Umbilical cord (tissue), 1 donor: ENCODE measurements at regions not wholly inside any gene's neighbourhood (a gene's known extent, or its start where the extent isn't known, plus 50 kb on each side); places are given as distances from the start of the nearest gene placed in this dataset.

Experiments used
- DNase-seq: peaks from one replicate; pipeline ENCODE4 v3.0.0-alpha.2; 2015; ENCODE audit warnings: low spot score

DNA sequence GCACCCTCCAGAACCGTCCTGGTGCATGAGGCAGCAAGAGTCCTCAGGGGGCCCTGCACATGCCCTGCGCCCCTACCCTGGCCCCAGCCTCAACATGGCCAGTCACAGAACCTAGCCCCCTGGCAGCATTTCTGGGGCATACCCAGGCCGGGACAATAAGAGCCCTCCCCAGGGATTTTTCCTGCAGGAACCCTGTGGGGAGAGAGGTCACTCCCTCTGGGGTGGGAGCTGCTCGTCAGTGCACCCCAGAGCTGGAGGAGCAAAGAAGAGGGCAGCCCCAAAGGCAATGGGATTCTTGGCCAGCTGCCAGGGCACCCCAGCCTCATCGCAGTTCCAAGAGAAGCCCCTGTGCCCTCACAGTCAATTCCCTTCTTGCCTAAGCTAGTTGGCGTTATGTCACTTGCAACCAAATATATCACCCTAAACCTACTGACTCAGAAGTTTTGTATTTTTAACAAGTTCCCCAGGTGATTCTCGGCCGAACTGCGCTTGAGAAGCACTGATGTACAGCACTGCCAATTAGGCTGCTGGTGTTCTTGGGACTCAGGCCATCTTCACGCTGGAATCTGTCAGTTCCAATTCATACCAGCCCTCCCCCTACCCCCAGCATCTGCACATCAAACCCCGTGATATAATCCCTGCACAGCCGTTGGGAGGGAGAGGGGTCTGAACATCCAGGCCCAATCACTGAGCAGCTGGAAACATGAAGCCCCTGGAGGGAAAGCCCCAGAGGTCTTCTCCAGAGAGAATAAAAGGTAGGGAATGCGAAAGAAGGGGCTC lies 87.5 kb upstream of the PRR20G start:
- no peak for DNase-seq

DNA sequence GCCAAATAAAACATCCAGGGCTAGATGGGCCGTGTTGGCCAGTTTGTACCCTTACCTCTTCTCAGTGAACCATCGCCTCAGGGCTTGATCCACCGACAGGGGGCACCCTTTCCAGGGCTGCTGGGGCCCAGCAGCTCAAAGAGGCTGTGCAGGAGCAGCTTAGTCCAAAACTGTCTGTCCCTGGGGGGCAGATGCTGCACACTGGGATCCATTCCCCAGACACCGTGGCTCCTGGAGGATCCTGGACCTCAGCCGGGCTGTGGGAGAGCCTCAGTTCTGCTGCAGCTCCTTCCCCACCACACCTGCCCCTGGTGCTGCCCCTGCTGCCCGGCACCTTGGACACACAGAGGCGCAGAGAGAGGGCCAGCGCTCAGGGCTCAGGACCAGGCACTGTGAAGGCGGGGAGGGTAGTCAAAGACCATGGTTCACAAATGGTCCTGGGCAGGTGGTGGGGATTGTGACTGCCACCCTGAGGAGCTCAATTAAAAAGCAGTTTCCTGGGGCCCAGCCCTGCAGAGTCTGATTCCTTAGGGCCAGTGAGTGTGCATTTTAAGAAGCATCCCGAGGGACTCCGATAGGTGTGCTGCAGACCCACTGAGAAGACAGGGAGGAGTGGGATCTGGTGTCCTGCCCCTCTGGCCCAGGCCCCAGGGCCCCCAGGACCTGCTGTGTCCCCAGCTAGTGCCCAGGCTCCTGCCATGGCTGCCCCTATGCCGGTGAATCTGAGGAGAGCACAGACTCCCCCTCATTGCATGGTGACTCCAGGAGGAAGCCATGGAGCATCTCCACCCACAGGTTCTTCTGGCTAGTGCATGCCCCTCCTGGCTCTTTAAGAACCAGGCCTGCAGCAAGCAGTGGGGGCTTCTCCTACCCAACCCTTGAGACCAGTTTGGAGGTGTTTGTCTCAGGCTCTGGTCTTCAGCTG lies 86.5 kb upstream of the PRR20G start:
- DNase-seq, result no peak

DNA sequence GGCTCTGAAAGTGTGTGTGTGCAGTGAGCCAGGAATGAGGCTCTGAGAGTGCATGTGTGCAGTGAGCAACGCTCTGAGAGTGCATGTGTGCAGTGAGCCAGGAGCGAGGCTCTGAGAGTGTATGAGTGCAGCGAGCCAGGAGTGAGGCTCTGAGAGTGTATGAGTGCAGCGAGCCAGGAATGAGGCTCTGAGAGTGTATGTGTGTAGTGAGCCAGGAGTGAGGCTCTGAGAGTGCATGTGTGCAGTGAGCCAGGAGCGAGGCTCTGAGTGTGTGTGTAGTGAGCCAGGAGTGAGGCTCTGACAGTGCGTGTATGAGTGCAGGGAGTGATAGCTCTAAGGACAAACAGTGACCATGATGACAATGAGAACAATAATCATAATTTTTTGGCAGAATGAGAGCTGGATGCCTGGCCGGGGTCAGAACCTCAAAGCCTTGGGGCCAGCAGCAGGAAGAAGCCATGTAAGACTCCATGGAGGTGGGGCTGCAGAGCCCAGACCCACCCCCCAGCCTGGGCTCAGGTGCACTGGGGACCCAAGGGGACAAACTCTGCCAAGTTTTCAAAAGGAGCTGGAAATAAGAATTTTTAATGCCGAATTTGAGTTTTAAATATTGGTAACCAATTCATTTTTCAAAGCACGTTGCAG lies 85.7 kb upstream of the PRR20G start:
- DNase-seq, result no peak

DNA sequence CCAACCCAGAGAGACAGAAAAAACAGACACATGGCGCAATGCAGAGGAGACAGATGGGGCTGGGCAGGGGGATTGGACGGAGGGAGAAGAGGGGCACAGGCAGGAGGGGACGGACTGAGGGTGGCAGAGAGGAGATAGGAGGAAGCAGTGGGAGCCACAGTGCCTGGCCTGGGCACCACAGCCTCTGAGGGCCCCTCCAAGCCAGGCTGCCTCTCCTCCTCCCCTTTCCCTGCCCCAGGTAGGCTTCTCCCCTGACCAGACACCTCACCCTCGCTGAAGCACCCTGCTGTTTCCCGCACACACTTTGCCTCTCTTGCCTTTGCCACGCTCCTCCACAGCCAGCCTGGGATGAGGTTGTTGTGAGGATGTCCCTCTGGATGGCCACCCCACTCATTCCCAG lies 84.0 kb upstream of the PRR20G start:
- no peak for DNase-seq

DNA sequence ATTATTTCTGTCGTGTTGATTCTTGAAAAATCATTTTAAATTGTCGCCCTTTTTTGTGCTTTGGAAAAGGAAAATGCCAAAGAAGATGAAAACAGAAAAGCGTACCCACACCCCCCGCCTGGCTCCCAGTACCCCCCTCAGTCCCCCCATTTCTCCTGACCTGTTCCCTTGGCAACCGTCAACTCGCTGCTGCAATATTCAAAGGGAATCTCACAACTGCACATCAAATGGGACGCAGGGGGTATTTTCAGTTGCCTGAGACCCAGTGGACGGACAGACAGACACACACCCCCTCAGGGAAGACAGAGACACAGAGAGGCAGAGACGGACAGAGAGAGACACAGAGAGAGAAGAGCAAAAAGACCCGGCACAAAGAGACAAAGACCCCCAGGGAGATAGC lies 83.5 kb upstream of the PRR20G start:
- DNase-seq, result no peak

DNA sequence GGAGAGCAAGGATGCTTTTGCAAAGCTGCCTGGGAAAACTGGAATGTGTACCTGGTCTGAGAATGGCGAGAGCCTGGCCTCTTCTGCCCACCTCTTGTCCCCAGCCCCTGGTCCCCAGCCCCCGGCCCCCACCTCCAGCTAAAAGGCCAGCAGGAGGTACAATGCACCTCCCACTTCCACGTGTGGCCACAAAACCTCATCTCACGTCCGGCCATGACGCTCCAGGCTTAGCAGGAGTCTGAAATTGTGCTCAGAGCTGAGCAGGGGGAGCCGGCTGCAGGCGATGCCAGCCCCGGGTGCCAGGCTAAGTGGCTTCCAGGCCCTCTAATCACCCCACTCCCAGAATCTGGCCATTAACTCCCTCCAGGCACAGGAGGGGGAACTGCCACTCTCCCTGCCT lies 83.1 kb upstream of the PRR20G start:
- no peak for DNase-seq

DNA sequence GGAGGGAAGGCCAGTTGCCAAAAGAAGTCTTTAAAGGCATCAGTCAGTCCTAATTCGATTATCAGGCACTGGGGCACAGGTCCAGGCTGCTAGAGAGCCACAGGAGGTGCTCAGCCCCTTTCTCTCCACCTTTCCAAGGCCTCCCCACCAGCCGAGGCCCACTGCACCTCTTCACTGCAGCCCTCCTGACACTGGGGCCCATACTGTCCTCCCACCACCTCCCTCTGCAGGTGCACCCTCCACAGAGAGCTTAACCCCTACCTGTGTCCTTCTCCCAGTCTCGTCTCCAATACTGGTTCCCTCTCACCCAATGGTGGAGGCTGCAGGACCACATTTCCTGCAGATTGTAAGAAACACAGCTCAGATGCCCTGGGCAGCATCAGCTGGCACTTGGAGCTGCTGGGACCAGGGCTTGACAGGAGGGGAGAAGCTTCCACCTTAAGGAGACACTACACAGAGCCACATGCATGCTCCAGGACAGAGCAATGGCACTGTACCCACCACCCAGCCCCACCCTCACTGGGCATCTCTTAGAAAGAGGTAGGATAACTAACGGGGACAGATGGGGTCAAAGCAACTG lies 81.6 kb upstream of the PRR20G start:
- no peak for DNase-seq

DNA sequence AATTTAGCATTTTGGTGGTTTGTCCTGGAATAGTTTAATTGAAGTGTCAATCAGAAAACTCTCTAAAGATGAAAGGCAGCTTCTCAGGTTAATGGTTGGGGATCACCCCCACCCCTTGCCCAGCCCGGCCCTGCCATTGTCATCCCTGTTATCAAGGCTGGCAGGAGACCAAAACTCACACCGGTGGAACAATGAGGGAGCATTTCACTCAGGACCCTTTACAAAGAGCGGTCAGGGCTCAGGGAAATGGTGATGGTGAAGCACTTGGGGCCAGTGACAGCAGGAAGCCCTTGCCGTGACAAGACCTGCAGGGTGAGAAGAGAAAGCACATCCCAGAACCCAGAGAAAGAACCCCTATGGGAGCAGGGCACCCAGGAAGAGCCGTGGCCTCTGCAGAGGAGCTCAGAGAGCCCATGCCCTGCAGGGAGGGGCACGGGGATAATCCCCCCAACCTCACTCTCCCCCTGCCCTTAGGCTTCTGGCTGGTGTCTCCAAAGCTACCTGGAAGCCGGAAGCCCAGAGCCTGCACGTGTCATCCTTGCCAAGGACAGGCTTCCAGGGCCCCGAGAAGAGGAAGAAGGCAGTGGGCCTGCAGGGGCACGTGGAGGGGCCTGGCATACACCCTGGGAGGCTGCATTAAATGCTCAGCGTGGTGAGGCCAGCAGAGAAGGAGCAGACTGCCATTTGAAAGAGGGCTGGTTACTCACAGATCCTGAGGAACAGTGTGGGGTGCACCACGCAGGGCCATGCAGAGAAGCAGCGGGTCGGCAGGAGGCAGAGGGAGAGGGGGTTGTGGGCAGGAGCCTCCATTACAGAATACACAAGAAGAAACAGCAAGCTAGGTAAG lies 80.6 kb upstream of the PRR20G start:
- no peak for DNase-seq

DNA sequence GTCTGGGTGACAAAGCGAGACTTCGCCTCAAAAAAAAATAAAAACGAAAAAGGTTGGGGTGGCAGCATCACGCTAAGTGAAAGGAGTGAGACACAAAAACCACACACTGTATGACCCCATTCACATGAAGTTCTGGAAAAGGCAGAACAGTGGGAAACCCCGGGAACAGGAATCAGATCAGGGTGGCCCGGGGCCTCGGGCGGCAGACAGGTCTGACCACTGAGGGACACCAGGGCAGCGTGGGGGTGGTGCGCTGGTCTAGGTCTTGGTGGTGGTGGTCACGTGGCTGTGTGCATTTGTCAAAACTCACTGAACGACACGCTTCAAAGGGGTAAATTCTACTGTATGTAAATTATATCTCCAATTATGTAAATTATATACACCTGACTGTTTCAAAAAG lies 79.7 kb upstream of the PRR20G start:
- DNase-seq, result no peak

DNA sequence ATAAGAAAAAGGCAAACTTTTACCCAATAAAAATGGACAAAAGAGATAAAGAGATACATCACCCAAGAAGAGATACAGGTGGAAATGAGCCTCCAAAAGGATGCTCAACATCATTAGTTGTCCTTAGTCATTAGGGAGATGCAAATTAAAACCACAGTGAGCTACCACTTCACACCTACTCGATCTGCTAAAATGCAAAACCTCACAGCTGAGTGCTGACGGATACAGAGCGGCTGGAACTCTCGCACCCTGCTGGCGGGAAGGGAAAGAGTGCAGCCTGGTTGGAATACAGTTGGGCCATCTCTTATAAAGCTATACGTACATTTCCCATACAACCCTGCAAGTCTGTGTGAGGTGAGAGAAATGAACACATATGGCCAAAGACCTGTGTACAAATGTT lies 78.5 kb upstream of the PRR20G start:
- no peak for DNase-seq

DNA sequence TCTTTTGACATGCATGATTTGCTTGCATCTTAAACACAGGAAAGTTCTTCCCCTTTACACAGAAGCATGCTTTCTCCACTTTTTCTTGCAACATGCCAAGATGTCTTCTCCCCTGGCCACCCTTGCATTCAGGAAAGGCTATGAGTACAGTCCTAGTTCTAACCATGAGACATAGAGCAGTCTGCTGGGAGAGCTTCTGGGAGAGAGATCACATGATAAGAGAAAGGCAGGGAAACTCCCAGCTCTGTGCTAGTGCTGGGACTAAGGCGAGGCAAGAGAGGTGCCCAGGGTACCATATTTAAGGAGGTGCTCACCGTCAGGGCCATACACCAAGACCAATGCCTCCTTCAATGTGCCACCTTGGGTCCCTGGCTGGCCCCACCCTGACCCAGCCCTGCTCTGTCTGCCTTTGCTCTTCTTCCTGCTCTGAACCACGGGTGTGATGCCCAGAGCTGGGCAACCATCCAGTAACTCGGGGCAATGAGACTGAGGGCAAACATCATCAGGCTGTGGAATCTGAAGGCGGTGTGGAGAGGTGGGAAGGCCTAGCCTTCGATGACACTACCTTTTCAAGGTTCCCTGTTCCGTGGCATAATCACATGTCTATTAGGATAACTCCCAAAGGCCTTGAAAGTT lies 77.4 kb upstream of the PRR20G start:
- no peak for DNase-seq

DNA sequence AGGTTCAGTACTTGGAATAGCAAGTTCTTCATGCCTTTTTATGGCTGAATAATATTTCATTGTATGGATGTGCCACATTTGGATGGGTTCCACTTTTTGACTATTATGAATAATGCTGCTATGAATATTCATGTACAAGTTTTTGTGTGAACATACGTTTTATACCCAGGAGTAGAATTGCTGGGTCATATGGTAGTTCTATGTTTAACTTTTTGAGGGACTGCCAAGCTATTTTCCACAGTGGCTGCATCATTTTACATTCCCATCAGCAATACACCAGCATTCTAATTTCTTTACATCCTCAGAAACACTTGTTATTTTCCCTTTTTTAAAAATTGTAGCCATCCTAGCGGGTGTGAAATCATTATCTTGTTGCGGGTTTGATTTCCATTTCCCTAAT lies 76.0 kb upstream of the PRR20G start:
- no peak for DNase-seq

DNA sequence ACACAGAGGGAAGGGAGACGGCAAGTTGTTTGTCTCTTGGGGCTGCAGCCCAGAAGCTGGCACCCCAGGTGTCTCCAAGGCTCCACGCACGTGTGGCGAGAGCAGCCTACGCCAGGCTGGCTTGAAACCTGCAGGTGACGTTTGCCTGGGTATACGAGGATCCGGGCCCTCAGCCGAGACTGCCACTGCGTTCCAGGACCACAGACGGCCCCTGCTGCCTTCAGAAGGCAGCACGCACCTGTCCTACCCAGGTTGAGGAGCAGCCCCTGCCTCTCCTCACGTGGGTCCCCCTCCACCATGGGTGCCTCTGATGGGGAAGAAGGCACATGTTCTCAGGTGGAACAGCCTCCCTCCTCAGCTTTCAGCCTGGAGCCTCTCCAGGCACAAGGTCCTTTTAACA lies 75.3 kb upstream of the PRR20G start:
- no peak for DNase-seq

DNA sequence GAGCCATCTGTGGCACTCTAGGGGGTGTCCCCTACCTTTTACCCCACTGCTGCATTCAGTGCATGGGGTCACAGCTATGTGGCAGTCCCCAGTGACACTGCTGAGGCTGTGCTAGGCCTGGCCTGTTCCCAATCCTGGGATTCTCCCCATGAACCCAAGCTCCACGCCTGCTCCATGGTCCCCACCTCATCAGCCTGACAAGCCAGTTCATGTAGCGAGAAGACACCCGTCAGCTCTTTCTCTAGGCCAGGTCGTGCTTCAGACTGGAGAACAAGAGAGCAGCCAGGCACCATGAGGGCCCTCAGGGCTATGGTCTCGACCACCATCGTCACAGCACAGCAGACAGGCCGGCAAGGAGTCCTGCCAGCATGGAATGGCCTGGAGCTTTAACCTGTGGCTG lies 72.8 kb upstream of the PRR20G start:
- DNase-seq, result no peak

DNA sequence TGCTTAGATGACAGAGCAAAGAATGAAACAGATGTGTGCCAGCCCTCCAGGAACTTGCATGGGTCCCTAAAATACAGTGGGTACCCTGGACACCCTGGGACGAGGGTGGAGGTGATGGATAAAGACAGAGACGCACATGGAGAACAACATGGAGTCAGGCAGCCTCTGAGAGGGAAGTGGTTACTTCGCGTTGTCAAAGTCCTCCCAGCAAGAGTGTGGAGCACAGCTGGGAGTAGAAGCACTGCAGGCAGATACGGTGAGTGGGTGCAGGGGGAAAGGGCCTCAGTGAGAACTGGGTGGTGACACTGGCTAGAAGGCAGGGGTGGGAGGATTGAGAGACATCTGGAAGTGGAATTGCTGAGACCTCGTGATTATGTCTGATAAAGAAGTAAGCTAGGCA lies 70.8 kb upstream of the PRR20G start:
- DNase-seq, result no peak

DNA sequence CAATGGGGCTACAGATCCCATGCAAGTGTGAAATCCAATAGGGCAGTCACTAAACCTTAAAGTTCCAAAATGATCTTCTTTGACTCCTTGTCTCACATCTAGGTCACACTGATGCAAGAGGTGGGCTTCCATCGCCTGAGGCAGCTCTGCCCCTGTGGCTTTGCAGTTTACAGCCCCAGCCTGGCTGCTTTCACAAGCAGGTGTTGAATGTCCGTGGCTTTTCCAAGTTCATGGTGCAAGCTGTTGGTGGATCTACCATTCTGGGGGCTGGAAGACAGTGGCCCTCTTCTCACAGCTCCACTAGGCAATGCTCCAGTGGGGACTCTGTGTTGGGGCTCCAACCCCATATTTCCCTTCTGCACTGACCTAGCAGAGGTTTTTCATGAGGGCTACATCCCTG lies 68.5 kb upstream of the PRR20G start:
- no peak for DNase-seq

DNA sequence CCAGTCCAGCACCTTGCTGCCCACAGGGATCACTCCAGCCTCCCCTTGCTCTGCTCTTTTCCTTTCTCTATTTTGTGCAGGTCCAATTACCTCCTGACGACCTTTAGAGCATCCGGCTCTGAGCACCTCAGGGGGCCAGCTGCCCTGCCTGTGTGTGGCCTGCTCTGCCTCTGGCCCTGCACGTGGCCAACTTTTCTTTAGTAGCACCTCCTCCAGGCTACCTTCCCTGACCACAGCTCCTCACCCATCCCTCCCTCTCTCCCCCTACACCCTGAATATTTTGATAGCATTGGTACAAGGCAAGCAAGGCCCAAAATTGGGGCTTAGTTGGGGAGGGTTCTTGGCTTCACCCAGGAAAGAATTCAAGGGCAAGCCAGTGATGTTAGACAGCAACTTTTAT lies 66.9 kb upstream of the PRR20G start:
- DNase-seq, result no peak

DNA sequence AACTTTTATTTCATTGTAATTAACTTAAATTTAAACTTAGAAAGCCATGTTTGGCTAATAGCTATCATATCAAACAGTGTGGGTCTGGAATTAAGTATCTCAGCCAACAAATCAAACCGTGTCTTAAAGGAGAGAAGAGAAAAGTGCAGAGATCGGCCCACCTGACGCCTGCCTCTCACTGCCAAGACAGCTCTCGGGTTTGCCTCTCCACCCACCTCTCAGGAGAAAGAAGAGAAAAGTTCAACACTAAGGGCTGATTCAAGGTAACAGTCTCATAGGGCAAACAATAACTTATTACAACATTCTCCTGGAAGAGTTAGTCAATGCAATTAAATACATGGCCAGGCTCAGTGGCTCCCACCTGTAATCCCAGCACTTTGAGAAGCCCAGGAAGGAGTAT lies 64.8 kb upstream of the PRR20G start:
- no peak for DNase-seq

DNA sequence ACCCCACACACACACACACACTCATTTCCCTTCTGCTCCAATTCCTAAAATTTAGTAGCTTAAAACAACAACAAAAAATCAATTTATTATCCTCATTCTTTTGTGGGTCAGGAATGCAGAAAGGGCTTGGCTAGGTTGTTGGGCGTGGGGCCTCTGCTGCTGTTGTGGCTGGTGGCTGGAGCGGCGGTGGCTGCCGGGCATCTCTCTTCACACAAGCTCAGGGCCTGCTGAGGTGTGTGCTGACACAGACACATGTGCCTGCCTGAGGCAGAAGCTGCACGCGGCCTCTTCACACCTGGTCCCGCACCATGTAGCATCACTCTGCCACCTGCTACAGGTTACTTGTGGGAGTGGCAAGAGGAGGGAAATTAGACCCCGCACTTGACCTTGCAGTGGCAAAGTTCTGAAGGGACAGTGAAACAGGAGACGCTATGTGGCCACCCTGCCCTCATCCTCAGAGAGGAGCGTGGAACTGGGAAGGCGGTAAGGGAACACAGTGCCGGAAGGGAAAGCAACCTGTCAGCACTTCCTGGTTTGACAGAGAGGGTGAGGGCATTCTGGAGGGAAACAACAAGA lies 64.0 kb upstream of the PRR20G start:
- DNase-seq, result no peak

DNA sequence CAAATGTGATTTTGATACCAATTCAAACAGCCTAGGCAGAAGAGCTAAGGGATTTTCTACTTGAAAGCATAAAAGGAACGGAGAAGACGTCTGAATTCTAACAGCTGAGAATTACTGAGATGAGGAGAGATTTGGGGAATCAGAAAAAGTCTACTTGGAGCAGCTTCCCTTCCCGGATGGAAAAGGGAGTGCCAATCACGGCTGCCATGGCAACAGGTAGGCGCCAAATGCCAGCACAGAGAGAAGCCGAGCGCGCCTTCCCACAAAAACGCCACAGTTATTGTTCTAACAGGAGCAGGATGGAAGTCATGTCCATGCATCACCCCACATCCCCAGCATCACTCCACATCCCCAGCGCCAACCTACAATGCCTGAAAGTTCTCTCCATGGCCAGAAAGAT lies 63.5 kb upstream of the PRR20G start:
- no peak for DNase-seq
